T-cell (primary cell): ENCODE measurements at regions not wholly inside any gene's neighbourhood (a gene's known extent, or its start where the extent isn't known, plus 50 kb on each side); places are given as distances from the start of the nearest gene placed in this dataset.

Source experiments
- ATAC-seq, 4 experiments: fragments of 200-7000 bp in 3 of 4; fragments of 150-1000 bp in 1 of 4; cut with Tn5 transposase; replicated peaks in 1 of 4; 1 replicate in 3 of 4; 2 replicates in 1 of 4; pipeline ENCODE4 v1.10.0; 2021; ENCODE audit warnings: moderate library complexity in 3 of 4, mild to moderate bottlenecking in 2 of 4, moderate number of reproducible peaks in 1 of 4
- CTCF ChIA-PET, 2 donors: fragments of 300-600 bp; sonication (Branson Sonifier 250); formaldehyde crosslinking; loops; one replicate each; lab custom pipeline; 2022; ENCODE audit warnings: antibody characterized with exemption in 2 of 2; lab: Charles Lee
- POLR2A ChIA-PET, 2 donors: fragments of 300-600 bp; sonication (Branson Sonifier 250); formaldehyde crosslinking; loops; one replicate each; lab custom pipeline; 2022; ENCODE audit warnings: antibody characterized with exemption in 2 of 2; lab: Charles Lee
- DNase-seq, 35 experiments: peaks; one replicate each; pipeline versions ENCODE4 v3.0.0 to v3.0.0-alpha.2; 2013 to 2023
- H3K27ac ChIP-seq: one replicate; pipeline ENCODE4 v1.5.1; 2013; ENCODE audit warnings: low read length
- H3K27me3 ChIP-seq, 2 experiments: replicated peaks in 1 of 2; 1 replicate in 1 of 2; 2 replicates in 1 of 2; pipeline versions ENCODE4 v1.6.1 to v1.7.0; 2013; ENCODE audit warnings: low read length in 1 of 2, mixed read lengths in 1 of 2; ENCODE audit not compliant: control insufficient read depth in 2 of 2, insufficient read depth in 2 of 2; ENCODE audit errors: extremely low read depth in 1 of 2
- H3K36me3 ChIP-seq, 2 donors: 1 replicate in 1 of 2; 2 replicates in 1 of 2; pipeline versions ENCODE4 v1.6.1 to v1.7.0; 2013; ENCODE audit warnings: low read length in 1 of 2; ENCODE audit not compliant: control insufficient read depth in 2 of 2, insufficient read depth in 1 of 2; ENCODE audit errors: extremely low read depth in 1 of 2
- H3K4me1 ChIP-seq, 2 experiments: 1 replicate in 1 of 2; 2 replicates in 1 of 2; pipeline versions ENCODE4 v1.6.1 to v1.7.0; 2013; ENCODE audit warnings: low read length in 2 of 2, mixed read lengths in 1 of 2; ENCODE audit not compliant: insufficient read depth in 2 of 2, control insufficient read depth in 1 of 2; ENCODE audit errors: extremely low read depth in 1 of 2
- H3K4me3 ChIP-seq, 2 donors: 1 replicate in 1 of 2; 2 replicates in 1 of 2; pipeline versions ENCODE4 v1.5.1 to v1.7.0; 2013; ENCODE audit warnings: mild to moderate bottlenecking in 2 of 2, low read length in 1 of 2, moderate library complexity in 1 of 2; ENCODE audit not compliant: control insufficient read depth in 1 of 2; ENCODE audit errors: extremely low read depth in 1 of 2
- H3K9me3 ChIP-seq: 2 replicates; pipeline ENCODE4 v1.7.0; 2013
- H3K27ac Mint-ChIP-seq, 2 donors: one replicate each; pipeline ENCODE4 v1.8.0; 2020 to 2021; ENCODE audit warnings: mild to moderate bottlenecking in 2 of 2, mixed read lengths in 2 of 2
- H3K27me3 Mint-ChIP-seq, 2 donors: one replicate each; pipeline ENCODE4 v1.8.0; 2021 to 2022; ENCODE audit warnings: mixed read lengths in 2 of 2
- H3K36me3 Mint-ChIP-seq: one replicate; pipeline ENCODE4 v1.8.0; 2021; ENCODE audit warnings: mixed read lengths
- H3K4me1 Mint-ChIP-seq, 3 donors: one replicate each; pipeline ENCODE4 v1.8.0; 2020 to 2022; ENCODE audit warnings: mixed read lengths in 3 of 3, mild to moderate bottlenecking in 1 of 3
- H3K4me3 Mint-ChIP-seq, 3 donors: one replicate each; pipeline ENCODE4 v1.8.0; 2020 to 2022; ENCODE audit warnings: mild to moderate bottlenecking in 3 of 3, mixed read lengths in 3 of 3, moderate library complexity in 3 of 3
- H3K9me3 Mint-ChIP-seq, 3 donors: one replicate each; pipeline ENCODE4 v1.8.0; 2020 to 2022; ENCODE audit warnings: mixed read lengths in 3 of 3
- WGBS: methylation state at CpG from one replicate; pipeline ENCODE4 v1.1.5; 2013; ENCODE audit warnings: missing lambda C conversion rate; ENCODE audit not compliant: insufficient coverage; 5-methylcytosine and 5-hydroxymethylcytosine counted together

DNA sequence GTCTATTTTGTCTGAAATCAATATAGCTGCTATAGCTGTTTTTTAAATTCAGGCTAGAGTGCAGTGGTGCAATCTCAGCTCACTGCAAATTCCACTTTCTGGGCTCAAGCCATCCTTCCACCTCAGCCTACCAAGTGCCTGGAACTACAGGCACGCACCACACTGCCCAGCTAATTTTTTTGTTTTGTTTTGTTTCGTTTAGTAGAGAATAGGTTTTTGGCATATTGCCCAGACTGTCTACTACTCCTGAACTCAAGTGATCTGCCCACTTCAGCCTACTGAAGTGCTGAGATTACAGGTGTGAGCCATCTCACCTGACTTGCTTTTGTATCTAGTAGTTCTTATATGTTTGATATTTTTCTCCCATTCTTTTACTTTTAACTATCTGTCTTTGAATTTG, 259.7 kb downstream of the CDH19 start:
- Histone ChIP-seq H3K4me3 (no peak overlapping the region), H3K27me3 (no peaks in the 10 kb centered on the region), H3K9me3 (no peaks in the 10 kb centered on the region), H3K4me1 (no peaks in the 10 kb centered on the region), H3K36me3 (no peaks in the 10 kb centered on the region), H3K27ac (no peak overlapping the region)
- Mint-ChIP-seq H3K9me3 (peaks cover 0 to 5% (median 5%) of the 10 kb centered on the region in 3 donors), H3K4me1 (no peaks in the 10 kb centered on the region), H3K36me3 (no peaks in the 10 kb centered on the region), H3K4me3 (no peak overlapping the region), H3K27me3 (no peaks in the 10 kb centered on the region), H3K27ac (no peak overlapping the region)
- ChIA-PET CTCF (no interaction called here), POLR2A (no interaction called here)
- DNase-seq (no peak), ATAC-seq (no peak)
- no CpG with 5 or more reads among the region's 2 CpGs for WGBS

DNA sequence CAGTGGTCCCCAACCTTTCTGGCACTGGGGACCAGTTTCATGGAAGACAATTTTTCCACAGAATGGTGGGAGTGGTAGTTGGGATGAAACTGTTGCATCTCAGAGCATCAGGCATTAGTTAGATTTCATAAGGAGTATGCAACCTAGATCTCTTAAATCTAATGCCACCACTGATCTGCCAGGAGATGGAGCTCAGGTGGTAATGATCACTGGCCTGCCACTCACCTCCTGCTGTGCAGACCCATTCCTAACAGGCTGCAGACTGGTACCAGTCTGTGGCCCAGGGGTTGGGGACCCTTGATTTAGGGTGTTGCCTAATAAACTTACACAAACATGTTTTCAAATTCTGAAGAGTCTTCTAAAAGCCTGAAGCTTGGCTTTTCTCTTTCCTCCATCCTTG, 261.3 kb downstream of the CDH19 start:
- Mint-ChIP-seq H3K4me1 (no peaks in the 10 kb centered on the region), H3K4me3 (no peak overlapping the region), H3K36me3 (no peaks in the 10 kb centered on the region), H3K27me3 (no peaks in the 10 kb centered on the region), H3K27ac (no peak overlapping the region), H3K9me3 (peaks cover 0 to 9% (median 5%) of the 10 kb centered on the region in 3 donors)
- no peaks in the 10 kb centered on the region for H3K4me1 ChIP-seq
- no peak overlapping the region for H3K4me3 ChIP-seq
- DNase-seq: no peak
- CTCF ChIA-PET: no interaction called here
- no peaks in the 10 kb centered on the region for H3K36me3 ChIP-seq
- H3K27me3 ChIP-seq: no peaks in the 10 kb centered on the region
- H3K27ac ChIP-seq: no peak overlapping the region
- no peaks in the 10 kb centered on the region for H3K9me3 ChIP-seq
- POLR2A ChIA-PET: no interaction called here
- ATAC-seq: no peak

DNA sequence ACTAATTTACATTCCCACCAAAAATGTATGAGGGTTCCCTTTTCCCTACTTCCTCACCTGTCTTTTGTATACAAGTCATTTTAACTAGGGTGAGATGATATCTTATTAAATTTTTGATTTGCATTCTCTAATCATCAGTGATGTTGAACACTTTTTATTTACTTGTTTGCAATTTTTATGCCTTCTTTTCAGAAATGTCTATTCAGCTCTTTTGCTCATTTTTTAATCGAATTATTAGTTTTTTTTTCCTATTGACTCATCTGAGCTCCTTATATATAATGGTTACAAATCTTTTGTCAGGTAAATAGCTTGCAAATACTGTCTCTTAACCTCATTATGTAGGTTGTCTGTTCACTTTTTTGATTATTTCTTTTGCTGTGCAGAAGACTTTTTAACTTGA, 269.4 kb downstream of the CDH19 start:
- CTCF ChIA-PET: no interaction called here
- Mint-ChIP-seq H3K27me3 (no peaks in the 10 kb centered on the region), H3K4me3 (no peak overlapping the region), H3K4me1 (no peaks in the 10 kb centered on the region), H3K9me3 (peaks cover 5 to 8% (median 6%) of the 10 kb centered on the region in 3 donors), H3K27ac (no peak overlapping the region), H3K36me3 (no peaks in the 10 kb centered on the region)
- Histone ChIP-seq H3K9me3 (no peaks in the 10 kb centered on the region), H3K36me3 (no peaks in the 10 kb centered on the region), H3K27ac (no peak overlapping the region), H3K4me1 (no peaks in the 10 kb centered on the region), H3K27me3 (no peaks in the 10 kb centered on the region), H3K4me3 (no peak overlapping the region)
- POLR2A ChIA-PET: no interaction called here
- ATAC-seq: no peak
- DNase-seq: no peak
- WGBS: no CpG with 5 or more reads among the region's 1 CpG

DNA sequence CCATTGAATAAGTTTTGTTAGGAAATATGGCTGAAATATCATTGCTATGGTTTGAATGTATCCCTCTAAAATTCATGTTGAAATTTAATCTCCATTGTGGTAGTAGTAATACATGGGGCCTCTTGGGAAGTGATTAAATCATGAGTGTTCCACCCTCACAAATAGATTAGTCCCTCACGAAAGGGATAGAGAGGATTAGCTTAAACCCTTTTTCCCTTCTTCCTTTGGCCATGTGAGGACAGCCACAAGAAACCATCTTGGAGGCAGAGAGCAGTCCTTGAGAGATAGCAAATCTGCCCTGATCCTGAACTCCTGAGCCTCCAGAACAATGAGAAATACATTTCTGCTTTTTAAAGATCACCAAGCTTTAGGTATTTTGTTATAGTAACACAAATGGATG, 274.2 kb downstream of the CDH19 start:
- H3K27ac ChIP-seq: no peak overlapping the region
- Mint-ChIP-seq H3K27me3 (no peaks in the 10 kb centered on the region), H3K4me1 (no peaks in the 10 kb centered on the region), H3K27ac (no peak overlapping the region), H3K4me3 (no peak overlapping the region), H3K36me3 (no peaks in the 10 kb centered on the region), H3K9me3 (peaks cover 0 to 10% (median 9%) of the 10 kb centered on the region in 3 donors)
- no peaks in the 10 kb centered on the region for H3K9me3 ChIP-seq
- ATAC-seq (no peak), DNase-seq (no peak)
- H3K27me3 ChIP-seq: no peaks in the 10 kb centered on the region
- no peaks in the 10 kb centered on the region for H3K36me3 ChIP-seq
- ChIA-PET CTCF (no interaction called here), POLR2A (no interaction called here)
- no peak overlapping the region for H3K4me3 ChIP-seq
- no CpG with 5 or more reads among the region's 1 CpG for WGBS
- H3K4me1 ChIP-seq: no peaks in the 10 kb centered on the region

DNA sequence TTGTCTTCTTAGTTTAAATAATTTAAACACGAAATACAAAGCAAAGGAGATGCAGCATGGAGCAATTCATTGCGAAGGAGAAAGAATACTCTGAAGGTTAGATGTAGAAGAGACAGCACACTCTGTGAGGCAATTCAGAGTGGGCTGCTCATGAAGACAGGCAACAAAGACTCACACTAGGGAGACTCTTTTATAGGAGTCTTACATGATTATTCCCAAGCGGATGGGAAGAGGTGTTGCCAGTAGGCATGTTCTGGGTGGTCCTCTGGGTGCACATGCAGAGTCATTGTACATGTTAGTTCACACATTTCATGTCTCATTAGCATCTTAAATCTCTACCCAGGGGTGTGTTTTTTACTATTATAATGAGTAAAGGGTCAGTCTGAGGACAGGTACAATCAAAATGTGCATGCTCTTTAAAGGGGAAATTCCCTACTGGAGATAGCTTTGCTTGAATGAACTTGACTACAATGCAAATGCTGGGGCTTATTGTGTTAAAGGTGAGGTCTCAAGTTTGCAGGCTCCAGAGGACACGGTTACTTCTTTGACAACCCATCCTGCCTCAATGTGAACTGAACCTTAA, 275.5 kb downstream of the CDH19 start:
- H3K27me3 Mint-ChIP-seq: no peaks in the 10 kb centered on the region
- Histone ChIP-seq H3K4me1 (no peaks in the 10 kb centered on the region), H3K36me3 (no peaks in the 10 kb centered on the region), H3K27me3 (no peaks in the 10 kb centered on the region), H3K4me3 (no peak overlapping the region), H3K9me3 (no peaks in the 10 kb centered on the region), H3K27ac (no peak overlapping the region)
- CTCF ChIA-PET: no interaction called here
- no peak overlapping the region for H3K4me3 Mint-ChIP-seq
- no peaks in the 10 kb centered on the region for H3K36me3 Mint-ChIP-seq
- POLR2A ChIA-PET: no interaction called here
- WGBS: no CpG with 5 or more reads among the region's 4 CpGs
- no peaks in the 10 kb centered on the region for H3K4me1 Mint-ChIP-seq
- no peak overlapping the region for H3K27ac Mint-ChIP-seq
- peaks cover 0 to 10% (median 9%) of the 10 kb centered on the region in 3 donors for H3K9me3 Mint-ChIP-seq
- DNase-seq (no peak), ATAC-seq (no peak)

DNA sequence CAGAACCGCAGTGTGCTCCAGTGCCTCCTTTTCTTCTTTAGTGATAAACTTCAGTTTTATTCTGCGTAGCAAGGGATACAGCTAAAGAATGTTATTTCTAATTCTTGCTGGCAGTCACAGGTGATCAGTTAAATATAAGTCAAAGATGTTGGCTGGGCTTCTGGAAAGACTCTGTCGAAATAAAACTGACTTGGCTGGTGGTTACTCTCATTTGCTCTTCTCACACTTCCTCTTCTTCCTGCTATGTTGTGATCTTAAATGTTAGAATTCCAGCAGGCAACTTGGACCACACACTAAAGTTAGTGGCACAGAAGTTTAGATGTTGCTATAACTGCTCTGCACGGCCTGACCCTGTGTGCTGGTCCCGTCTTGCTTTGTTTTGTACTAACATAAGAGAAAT, 278.6 kb downstream of the CDH19 start:
- ChIA-PET POLR2A (no interaction called here), CTCF (no interaction called here)
- Histone ChIP-seq H3K27me3 (no peaks in the 10 kb centered on the region), H3K9me3 (no peaks in the 10 kb centered on the region), H3K27ac (no peak overlapping the region), H3K4me1 (no peaks in the 10 kb centered on the region), H3K36me3 (no peaks in the 10 kb centered on the region), H3K4me3 (no peak overlapping the region)
- no peaks in the 10 kb centered on the region for H3K36me3 Mint-ChIP-seq
- H3K27ac Mint-ChIP-seq: no peak overlapping the region
- peaks cover 2 to 17% (median 11%) of the 10 kb centered on the region in 3 donors for H3K9me3 Mint-ChIP-seq
- H3K27me3 Mint-ChIP-seq: no peaks in the 10 kb centered on the region
- no peak overlapping the region for H3K4me3 Mint-ChIP-seq
- no peak for DNase-seq
- no peak for ATAC-seq
- 80% methylated on average over 1 of the region's 5 CpGs for WGBS
- no peaks in the 10 kb centered on the region for H3K4me1 Mint-ChIP-seq

DNA sequence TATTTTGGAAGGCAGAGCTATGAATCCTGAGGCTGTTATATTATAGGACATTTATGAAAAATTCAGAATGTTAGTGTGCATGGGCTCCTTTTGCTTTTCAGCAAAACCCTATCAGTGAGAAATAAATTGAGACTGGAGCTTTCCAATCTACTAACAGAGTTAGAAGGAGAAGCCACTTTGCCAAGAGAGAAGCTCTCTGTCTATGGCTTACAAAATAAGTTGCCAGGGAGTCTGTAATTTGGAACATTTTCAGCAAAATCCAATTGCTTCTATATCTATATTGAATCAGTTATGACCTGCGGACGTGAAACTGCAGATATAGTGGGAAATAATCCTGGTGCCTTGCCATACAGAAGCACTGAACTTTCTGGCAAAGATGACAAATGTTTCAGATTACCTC, 279.3 kb downstream of the CDH19 start:
- H3K36me3 Mint-ChIP-seq: no peaks in the 10 kb centered on the region
- 86% methylated on average over 2 of the region's 2 CpGs for WGBS
- no peak overlapping the region for H3K27ac Mint-ChIP-seq
- ChIA-PET POLR2A (no interaction called here), CTCF (no interaction called here)
- DNase-seq: no peak
- Histone ChIP-seq H3K9me3 (no peaks in the 10 kb centered on the region), H3K27ac (no peak overlapping the region), H3K36me3 (no peaks in the 10 kb centered on the region), H3K4me1 (no peaks in the 10 kb centered on the region), H3K4me3 (no peak overlapping the region), H3K27me3 (no peaks in the 10 kb centered on the region)
- ATAC-seq: no peak
- no peak overlapping the region for H3K4me3 Mint-ChIP-seq
- H3K9me3 Mint-ChIP-seq: peaks cover 4 to 17% (median 11%) of the 10 kb centered on the region in 3 donors
- no peaks in the 10 kb centered on the region for H3K4me1 Mint-ChIP-seq
- no peaks in the 10 kb centered on the region for H3K27me3 Mint-ChIP-seq
